ENCODE measurements at regions not wholly inside any gene's neighbourhood (a gene's known extent, or its start where the extent isn't known, plus 50 kb on each side); places are given as distances from the start of the nearest gene placed in this dataset.

DNA sequence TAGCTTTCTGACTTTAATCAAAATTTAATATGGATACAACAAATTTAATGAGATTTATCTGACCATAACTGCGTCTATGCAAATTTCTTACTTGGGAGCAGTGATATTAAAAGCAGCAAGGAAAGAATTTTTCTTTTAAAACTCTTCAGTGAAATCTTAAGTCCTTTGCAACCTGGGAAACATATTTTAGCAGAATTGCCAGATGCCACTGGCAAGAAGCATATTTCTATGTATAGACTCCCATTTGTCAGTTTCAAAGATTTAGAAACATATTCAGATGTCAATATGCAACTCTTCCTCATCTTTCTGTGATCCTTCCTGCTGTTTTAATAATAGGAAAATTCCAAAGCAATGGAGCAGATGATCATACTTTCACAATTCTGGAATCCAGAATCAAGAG lies 911.3 kb downstream of the LUZP2 start:
- DNase-seq (ENCODE audit: low read depth in 1 of 2, low spot score in 1 of 2): no peak
- no peak overlapping the region for H3K4me3 ChIP-seq (replicated peaks; ENCODE audit: insufficient read depth, low read length)
- no peaks in the 10 kb centered on the region for H3K27me3 ChIP-seq (ENCODE audit: insufficient read depth, poor library complexity, severe bottlenecking)
- no peak overlapping the region for H3K27ac ChIP-seq (replicated peaks)
- TF ChIP-seq SPI1 (IDR thresholded peaks at IDR 0.05; ENCODE audit: borderline replicate concordance, low read depth) (no peak), POLR2AphosphoS5 (IDR thresholded peaks at IDR 0.05; ENCODE audit: low read depth) (no peak), GABPA (IDR thresholded peaks at IDR 0.05; ENCODE audit: low read depth) (no peak)
- TF ChIP-seq, protein P1, sequence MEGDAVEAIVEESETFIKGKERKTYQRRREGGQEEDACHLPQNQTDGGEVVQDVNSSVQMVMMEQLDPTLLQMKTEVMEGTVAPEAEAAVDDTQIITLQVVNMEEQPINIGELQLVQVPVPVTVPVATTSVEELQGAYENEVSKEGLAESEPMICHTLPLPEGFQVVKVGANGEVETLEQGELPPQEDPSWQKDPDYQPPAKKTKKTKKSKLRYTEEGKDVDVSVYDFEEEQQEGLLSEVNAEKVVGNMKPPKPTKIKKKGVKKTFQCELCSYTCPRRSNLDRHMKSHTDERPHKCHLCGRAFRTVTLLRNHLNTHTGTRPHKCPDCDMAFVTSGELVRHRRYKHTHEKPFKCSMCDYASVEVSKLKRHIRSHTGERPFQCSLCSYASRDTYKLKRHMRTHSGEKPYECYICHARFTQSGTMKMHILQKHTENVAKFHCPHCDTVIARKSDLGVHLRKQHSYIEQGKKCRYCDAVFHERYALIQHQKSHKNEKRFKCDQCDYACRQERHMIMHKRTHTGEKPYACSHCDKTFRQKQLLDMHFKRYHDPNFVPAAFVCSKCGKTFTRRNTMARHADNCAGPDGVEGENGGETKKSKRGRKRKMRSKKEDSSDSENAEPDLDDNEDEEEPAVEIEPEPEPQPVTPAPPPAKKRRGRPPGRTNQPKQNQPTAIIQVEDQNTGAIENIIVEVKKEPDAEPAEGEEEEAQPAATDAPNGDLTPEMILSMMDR (IDR thresholded peaks at IDR 0.05; ENCODE audit: insufficient read depth, low read length): no peak
- TF ChIP-seq, protein P2, sequence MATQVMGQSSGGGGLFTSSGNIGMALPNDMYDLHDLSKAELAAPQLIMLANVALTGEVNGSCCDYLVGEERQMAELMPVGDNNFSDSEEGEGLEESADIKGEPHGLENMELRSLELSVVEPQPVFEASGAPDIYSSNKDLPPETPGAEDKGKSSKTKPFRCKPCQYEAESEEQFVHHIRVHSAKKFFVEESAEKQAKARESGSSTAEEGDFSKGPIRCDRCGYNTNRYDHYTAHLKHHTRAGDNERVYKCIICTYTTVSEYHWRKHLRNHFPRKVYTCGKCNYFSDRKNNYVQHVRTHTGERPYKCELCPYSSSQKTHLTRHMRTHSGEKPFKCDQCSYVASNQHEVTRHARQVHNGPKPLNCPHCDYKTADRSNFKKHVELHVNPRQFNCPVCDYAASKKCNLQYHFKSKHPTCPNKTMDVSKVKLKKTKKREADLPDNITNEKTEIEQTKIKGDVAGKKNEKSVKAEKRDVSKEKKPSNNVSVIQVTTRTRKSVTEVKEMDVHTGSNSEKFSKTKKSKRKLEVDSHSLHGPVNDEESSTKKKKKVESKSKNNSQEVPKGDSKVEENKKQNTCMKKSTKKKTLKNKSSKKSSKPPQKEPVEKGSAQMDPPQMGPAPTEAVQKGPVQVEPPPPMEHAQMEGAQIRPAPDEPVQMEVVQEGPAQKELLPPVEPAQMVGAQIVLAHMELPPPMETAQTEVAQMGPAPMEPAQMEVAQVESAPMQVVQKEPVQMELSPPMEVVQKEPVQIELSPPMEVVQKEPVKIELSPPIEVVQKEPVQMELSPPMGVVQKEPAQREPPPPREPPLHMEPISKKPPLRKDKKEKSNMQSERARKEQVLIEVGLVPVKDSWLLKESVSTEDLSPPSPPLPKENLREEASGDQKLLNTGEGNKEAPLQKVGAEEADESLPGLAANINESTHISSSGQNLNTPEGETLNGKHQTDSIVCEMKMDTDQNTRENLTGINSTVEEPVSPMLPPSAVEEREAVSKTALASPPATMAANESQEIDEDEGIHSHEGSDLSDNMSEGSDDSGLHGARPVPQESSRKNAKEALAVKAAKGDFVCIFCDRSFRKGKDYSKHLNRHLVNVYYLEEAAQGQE (IDR thresholded peaks at IDR 0.05; ENCODE audit: insufficient replicate concordance, low read depth): no peak

DNA sequence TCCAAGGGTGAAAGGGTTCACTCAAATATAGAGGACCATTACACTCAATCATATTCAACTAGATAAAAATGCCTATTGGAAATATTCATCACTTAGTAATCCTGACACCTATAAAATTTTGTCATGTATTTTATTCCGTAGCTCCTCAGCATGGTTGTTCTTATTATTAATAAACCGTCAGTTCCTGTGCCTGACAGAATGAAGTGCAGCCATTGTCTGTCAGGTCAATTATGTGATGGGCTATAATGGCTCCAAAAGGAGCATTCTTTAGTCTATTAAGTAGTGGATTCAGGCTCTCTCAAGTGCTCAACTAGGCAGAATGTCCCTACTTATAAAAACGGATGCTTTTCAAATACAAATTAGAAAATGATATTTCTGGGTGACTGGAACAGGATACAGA lies 916.1 kb upstream of the ANO3 start:
- DNase-seq (ENCODE audit: low read depth in 1 of 2, low spot score in 1 of 2): no peak
- TF ChIP-seq GABPA (IDR thresholded peaks at IDR 0.05; ENCODE audit: low read depth): no peak
- TF ChIP-seq, protein P1 (IDR thresholded peaks at IDR 0.05; ENCODE audit: insufficient read depth, low read length): no peak
- Histone ChIP-seq H3K27ac (replicated peaks) (no peak overlapping the region), H3K27me3 (ENCODE audit: insufficient read depth, poor library complexity, severe bottlenecking) (no peaks in the 10 kb centered on the region), H3K4me3 (replicated peaks; ENCODE audit: insufficient read depth, low read length) (no peak overlapping the region)

DNA sequence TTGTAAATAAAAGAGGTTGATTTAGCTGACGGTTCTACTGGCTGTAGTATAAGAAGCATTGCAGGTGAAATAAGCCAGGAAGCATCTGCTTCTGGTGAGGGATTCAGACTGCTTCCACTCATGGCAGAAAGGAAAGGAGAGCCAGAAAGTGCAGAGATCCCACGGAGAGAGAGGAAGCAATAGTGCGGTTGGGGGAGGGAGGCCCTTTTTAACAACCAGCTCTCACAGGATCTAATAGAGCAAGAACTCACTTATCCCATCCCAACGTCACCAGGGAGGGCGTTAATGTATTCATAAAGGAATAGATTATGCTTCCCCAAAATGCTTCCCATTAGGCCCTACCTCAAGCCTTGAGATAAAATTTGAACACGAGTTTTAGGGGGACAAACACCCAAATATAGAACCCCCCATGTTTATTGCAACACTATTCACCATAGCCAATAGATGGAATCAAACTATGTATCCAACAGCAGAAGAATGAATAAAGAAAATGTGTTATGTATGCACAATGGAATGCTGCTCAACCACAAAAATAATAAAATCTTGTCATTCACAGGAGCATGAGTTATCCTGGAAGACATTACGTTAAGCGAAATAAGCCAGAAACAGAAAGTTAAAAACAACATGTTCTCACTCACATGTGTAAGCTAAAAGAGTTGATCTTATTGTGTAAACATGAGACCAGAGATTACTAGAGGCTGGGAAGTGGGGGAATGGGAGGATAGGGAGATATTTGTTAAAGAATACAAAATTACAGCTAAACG lies 908.3 kb upstream of the ANO3 start:
- TF ChIP-seq, protein P1 (IDR thresholded peaks at IDR 0.05; ENCODE audit: insufficient read depth, low read length): no peak
- TF ChIP-seq, protein P2 (IDR thresholded peaks at IDR 0.05; ENCODE audit: insufficient replicate concordance, low read depth): no peak
- TF ChIP-seq POLR2AphosphoS5 (IDR thresholded peaks at IDR 0.05; ENCODE audit: low read depth) (no peak), SPI1 (IDR thresholded peaks at IDR 0.05; ENCODE audit: borderline replicate concordance, low read depth) (no peak), GABPA (IDR thresholded peaks at IDR 0.05; ENCODE audit: low read depth) (no peak)
- Histone ChIP-seq H3K27me3 (ENCODE audit: insufficient read depth, poor library complexity, severe bottlenecking) (no peaks in the 10 kb centered on the region), H3K4me3 (replicated peaks; ENCODE audit: insufficient read depth, low read length) (no peak overlapping the region), H3K27ac (replicated peaks) (no peak overlapping the region)
- no peak for DNase-seq (ENCODE audit: low read depth in 1 of 2, low spot score in 1 of 2)

DNA sequence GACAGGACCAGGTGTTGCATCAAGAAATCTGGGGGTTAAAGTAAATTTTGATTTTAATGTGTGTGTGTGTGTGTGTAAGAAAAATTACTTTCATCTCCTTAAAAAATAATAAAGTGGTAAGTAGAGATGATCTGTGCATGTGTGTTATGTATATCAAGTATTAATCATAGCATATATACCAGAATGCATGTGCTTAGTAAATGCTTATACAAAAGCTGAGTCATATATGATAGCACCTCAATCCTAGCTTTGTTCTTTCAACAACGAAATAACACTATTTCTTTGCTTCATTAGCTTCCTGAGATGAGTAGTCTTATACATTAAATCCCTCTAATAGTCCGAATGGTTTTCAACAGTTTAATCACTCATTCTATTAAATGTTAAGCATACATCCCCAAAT lies 899.6 kb upstream of the ANO3 start:
- Histone ChIP-seq H3K27me3 (ENCODE audit: insufficient read depth, poor library complexity, severe bottlenecking) (no peaks in the 10 kb centered on the region), H3K27ac (replicated peaks) (no peak overlapping the region), H3K4me3 (replicated peaks; ENCODE audit: insufficient read depth, low read length) (no peak overlapping the region)
- TF ChIP-seq, protein P2 (IDR thresholded peaks at IDR 0.05; ENCODE audit: insufficient replicate concordance, low read depth): no peak
- TF ChIP-seq POLR2AphosphoS5 (IDR thresholded peaks at IDR 0.05; ENCODE audit: low read depth): no peak
- no peak for TF ChIP-seq GABPA (IDR thresholded peaks at IDR 0.05; ENCODE audit: low read depth)
- no peak for TF ChIP-seq SPI1 (IDR thresholded peaks at IDR 0.05; ENCODE audit: borderline replicate concordance, low read depth)
- TF ChIP-seq, protein P1 (IDR thresholded peaks at IDR 0.05; ENCODE audit: insufficient read depth, low read length): no peak
- no peak for DNase-seq (ENCODE audit: low read depth in 1 of 2, low spot score in 1 of 2)
